ENCODE measurements at regions not wholly inside any gene's neighbourhood (a gene's known extent, or its start where the extent isn't known, plus 50 kb on each side); places are given as distances from the start of the nearest gene placed in this dataset.

GRCh38 chr14:87691042-87691881 is 301.7 kb downstream of the GALC start:
- TF ChIP-seq CTCF (IDR thresholded peaks at IDR 0.05; ENCODE audit: borderline replicate concordance, extremely low read depth, low read length, poor library complexity, severe bottlenecking) (no peak), EZH2 (IDR thresholded peaks at IDR 0.05; ENCODE audit: borderline replicate concordance, low read depth, low read length, severe bottlenecking) (no peak)
- DNase-seq, result no peak
- ATAC-seq (ENCODE audit: insufficient read depth, low read depth), result no peak

GRCh38 chr14:87690076-87690613 is 302.8 kb downstream of the GALC start:
- Histone ChIP-seq H2AFZ (ENCODE audit: low read depth, low read length) (no peak overlapping the region), H3K9me3 (ENCODE audit: insufficient read depth, low read length, severe bottlenecking) (no peaks in the 10 kb centered on the region), H3K27me3 (ENCODE audit: insufficient read depth, low read length, poor library complexity) (no peaks in the 10 kb centered on the region), H3K36me3 (ENCODE audit: insufficient read depth, low read length) (no peaks in the 10 kb centered on the region), H3K79me2 (ENCODE audit: insufficient read depth, low read length) (no peaks in the 10 kb centered on the region), H3K27ac (ENCODE audit: low read length) (no peak overlapping the region), H3K4me1 (ENCODE audit: insufficient read depth, low read length) (no peaks in the 10 kb centered on the region), H3K4me3 (ENCODE audit: low read depth in 1 of 2, low read length in 2 of 2) (no peak overlapping the region), H3K9ac (ENCODE audit: low read depth, low read length) (no peak overlapping the region), H3K4me2 (ENCODE audit: insufficient read depth, low read length) (no peak overlapping the region), H4K20me1 (ENCODE audit: insufficient read depth, low read length) (no peaks in the 10 kb centered on the region)
- DNase-seq (no peak), ATAC-seq (ENCODE audit: insufficient read depth, low read depth) (no peak)
- no peak for TF ChIP-seq CTCF (IDR thresholded peaks at IDR 0.05; ENCODE audit: borderline replicate concordance, extremely low read depth, low read length, poor library complexity, severe bottlenecking)
- TF ChIP-seq EZH2 (IDR thresholded peaks at IDR 0.05; ENCODE audit: borderline replicate concordance, low read depth, low read length, severe bottlenecking), result no peak

More at GRCh38 chr14:87691042-87691881, 301.7 kb downstream of the GALC start:
- Histone ChIP-seq H3K36me3 (ENCODE audit: insufficient read depth, low read length) (no peaks in the 10 kb centered on the region), H3K9me3 (ENCODE audit: insufficient read depth, low read length, severe bottlenecking) (no peaks in the 10 kb centered on the region), H2AFZ (ENCODE audit: low read depth, low read length) (no peak overlapping the region), H3K9ac (ENCODE audit: low read depth, low read length) (no peak overlapping the region), H3K4me3 (ENCODE audit: low read depth in 1 of 2, low read length in 2 of 2) (no peak overlapping the region), H4K20me1 (ENCODE audit: insufficient read depth, low read length) (no peaks in the 10 kb centered on the region), H3K27ac (ENCODE audit: low read length) (no peak overlapping the region), H3K27me3 (ENCODE audit: insufficient read depth, low read length, poor library complexity) (no peaks in the 10 kb centered on the region), H3K79me2 (ENCODE audit: insufficient read depth, low read length) (no peaks in the 10 kb centered on the region), H3K4me2 (ENCODE audit: insufficient read depth, low read length) (no peak overlapping the region), H3K4me1 (ENCODE audit: insufficient read depth, low read length) (no peaks in the 10 kb centered on the region)

GRCh38 chr14:87688524-87688923 is 304.5 kb downstream of the GALC start:
- Histone ChIP-seq H3K4me3 (ENCODE audit: low read depth in 1 of 2, low read length in 2 of 2) (no peak overlapping the region), H2AFZ (ENCODE audit: low read depth, low read length) (no peak overlapping the region), H3K27me3 (ENCODE audit: insufficient read depth, low read length, poor library complexity) (no peaks in the 10 kb centered on the region), H3K9ac (ENCODE audit: low read depth, low read length) (no peak overlapping the region), H3K4me2 (ENCODE audit: insufficient read depth, low read length) (no peak overlapping the region), H3K79me2 (ENCODE audit: insufficient read depth, low read length) (no peaks in the 10 kb centered on the region), H3K9me3 (ENCODE audit: insufficient read depth, low read length, severe bottlenecking) (no peaks in the 10 kb centered on the region), H3K4me1 (ENCODE audit: insufficient read depth, low read length) (no peaks in the 10 kb centered on the region), H3K36me3 (ENCODE audit: insufficient read depth, low read length) (no peaks in the 10 kb centered on the region), H3K27ac (ENCODE audit: low read length) (no peak overlapping the region), H4K20me1 (ENCODE audit: insufficient read depth, low read length) (no peaks in the 10 kb centered on the region)
- no peak for DNase-seq
- no peak for ATAC-seq (ENCODE audit: insufficient read depth, low read depth)
- no peak for TF ChIP-seq EZH2 (IDR thresholded peaks at IDR 0.05; ENCODE audit: borderline replicate concordance, low read depth, low read length, severe bottlenecking)
- TF ChIP-seq CTCF (IDR thresholded peaks at IDR 0.05; ENCODE audit: borderline replicate concordance, extremely low read depth, low read length, poor library complexity, severe bottlenecking), result no peak
